Dermis blood vessel endothelial cell (primary cell): ENCODE measurements at regions not wholly inside any gene's neighbourhood (a gene's known extent, or its start where the extent isn't known, plus 50 kb on each side); places are given as distances from the start of the nearest gene placed in this dataset.
A peak's percentile ranks its signal among the peaks of the same experiment; 100 is the strongest.

Experiments
- DNase-seq: peaks from one replicate; pipeline ENCODE4 v3.0.0; 2010

DNA sequence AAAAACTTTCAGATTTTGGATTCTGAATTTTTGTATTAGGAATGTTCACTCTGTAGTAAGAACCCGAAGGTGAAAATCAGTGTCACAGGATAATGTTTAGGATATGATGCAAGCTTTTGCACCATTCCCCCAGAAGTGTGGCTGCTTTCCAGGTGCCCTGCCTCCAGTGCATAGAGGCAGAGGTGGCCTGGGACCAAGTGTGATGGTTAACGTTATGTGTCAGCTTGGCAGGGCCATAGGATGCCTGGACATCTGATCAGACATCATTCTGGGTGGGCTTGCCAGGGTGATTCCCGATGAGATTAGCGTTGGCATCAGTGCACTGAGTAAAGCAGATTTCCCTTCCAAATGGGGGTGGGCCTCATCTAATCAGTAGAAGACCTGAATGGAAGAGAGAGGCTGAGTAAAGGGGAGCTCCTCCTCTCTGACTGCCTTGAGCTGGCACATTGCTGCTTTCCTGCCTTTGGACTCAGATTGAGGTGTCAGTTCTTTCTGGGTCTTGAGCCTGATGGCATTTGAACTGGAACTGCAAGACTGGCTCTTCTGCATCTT, 177.4 kb upstream of the HS6ST1 start:
- DNase-seq, result no peak

DNA sequence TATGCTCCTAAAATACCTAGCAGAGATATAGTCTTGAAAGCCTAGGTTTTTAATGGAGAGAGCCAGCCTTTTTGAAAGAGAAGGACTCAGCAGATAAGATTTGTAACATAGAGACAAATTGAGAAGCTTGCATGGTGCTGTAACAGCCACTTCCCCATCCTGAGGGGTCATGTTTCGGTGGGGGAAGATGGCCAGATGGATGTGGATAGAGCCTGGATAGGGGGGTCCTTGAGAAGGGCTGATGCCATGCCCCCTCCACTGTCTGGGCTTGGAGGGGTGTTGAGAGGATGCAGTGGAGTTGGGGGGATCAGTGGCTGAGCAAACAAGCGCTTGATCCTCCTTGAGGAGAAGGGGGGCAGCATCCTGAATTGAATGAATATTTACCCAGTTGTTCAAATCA, 178.0 kb upstream of the HS6ST1 start:
- no peak for DNase-seq

DNA sequence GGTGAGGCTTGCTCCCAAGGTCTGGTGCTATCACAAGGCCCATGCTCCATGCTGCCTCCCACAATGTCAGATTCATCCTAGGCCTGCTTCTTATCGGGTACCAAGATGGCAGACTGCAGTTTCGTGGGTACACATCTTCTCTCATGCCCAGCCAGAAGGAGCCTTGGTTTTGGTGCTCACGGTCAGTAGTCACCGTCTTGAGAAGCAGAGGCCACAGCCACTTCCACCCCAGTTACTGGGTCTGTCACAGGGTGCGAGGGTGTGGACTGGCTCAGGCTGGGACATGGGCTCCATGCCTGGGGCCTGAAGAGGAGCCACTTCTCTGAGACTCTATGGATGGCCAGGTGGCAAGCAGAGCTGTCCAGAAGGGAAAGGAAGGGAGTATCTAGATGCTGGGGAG, 178.8 kb upstream of the HS6ST1 start:
- no peak for DNase-seq

DNA sequence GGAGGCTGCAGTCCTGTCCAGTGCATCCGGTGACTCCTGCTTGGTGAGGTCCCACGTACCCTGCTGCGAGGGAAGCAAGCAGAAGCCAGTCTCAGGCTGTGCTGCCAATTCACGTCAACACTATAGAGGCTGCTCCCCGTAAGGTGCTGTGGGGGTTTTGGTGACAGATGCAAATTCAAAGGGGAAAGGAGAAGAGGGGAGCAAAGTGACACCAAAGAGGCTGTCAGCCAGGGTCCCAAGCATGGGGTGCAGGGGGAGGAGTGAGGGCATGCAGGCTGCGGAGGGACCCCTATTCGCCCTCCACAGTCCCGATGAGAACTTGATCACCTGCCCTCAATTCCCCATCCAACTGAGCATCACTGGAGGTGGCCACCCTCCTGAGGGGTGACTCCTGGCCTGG, 179.4 kb upstream of the HS6ST1 start:
- DNase-seq, result no peak

DNA sequence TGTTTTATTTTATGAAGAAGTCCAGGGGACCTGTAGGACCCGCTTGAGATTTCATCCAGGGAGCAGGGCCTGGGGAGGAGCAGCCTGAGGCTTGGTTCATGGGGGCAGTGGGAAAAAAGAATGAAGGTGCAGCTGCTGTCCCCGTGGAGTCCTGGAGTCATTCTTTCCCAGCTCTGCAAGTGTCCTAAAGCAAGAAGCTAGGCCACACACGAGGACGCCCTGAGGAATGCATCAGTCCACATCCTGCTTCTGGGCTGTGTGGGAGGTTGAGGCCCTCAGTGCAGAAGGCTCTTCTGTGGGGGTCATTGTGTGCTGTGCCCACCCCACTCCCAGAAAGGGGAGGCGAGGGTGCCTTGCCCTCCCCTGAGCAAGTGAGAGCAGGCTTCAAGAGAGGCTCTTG, 179.9 kb upstream of the HS6ST1 start:
- DNase-seq, result no peak

DNA sequence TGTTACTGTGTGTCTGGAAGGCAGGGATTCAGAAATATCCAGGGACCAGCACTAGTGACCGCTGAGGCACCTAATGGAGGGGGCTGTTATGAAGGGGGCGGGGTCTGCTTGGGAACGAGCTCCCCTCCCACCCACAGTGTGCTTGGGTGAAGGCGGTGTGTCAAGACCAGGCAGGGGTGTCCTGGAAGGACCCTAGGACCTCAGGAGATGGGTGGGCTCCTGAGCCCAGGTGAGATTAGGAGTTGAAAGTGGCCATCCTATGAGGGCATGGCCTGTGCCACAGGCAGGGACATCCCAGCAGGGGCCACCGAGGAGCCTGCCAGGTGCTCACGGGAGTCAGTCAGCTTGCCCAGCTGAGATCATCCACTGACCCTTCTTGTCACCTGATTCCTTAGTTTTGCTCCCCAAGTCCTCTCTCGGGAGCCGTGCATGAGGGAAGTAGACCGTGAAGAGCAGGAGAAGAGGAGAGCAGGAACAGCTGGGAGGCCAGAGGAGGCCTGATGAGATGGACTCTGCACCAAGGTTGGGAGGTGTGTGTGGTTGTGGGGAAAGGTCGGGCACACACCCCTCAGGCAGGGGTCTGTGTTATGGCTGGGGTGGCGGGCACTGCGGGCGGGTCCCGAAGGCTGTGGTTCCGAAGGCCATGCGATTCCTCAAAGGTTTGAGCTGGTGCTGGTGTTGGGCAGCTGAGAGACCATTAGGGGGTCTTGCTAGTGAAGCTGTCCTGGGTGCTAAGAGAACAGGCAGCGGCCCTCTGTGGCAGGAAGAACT, 180.9 kb upstream of the HS6ST1 start:
- DNase-seq, result no peak

DNA sequence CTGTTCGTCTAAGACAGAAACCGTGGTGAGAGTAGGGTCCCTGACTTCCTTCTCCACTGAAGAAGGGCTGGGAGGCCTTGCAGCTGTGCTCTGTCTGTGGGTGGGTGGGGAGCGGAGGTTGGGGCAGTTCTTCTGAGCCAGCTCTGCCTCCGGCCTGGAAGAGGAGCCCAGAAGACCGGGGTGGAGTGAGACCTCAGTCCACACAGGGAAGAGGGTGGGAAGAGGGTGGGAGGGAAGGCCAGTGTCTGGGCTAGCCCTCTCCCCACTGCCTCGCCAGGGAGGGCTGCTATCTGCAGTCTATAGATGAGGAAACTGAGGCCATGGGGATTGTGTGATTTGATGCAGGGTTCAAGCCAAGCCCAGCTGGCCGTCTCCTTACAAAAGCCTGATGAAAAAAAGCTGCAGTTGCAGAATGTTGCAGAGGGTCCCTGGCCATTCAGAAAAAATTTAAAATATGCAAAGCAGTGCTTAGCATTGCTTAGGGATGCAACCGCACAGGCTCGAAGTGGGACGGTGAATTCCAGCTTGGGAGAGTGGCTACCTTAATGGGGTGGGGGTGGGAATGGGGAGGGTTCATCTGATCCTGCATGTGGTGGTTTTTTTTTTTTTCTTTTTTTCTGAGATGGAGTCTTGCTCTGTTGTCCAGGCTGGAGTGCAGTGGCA, 181.6 kb upstream of the HS6ST1 start:
- DNase-seq, result no peak

DNA sequence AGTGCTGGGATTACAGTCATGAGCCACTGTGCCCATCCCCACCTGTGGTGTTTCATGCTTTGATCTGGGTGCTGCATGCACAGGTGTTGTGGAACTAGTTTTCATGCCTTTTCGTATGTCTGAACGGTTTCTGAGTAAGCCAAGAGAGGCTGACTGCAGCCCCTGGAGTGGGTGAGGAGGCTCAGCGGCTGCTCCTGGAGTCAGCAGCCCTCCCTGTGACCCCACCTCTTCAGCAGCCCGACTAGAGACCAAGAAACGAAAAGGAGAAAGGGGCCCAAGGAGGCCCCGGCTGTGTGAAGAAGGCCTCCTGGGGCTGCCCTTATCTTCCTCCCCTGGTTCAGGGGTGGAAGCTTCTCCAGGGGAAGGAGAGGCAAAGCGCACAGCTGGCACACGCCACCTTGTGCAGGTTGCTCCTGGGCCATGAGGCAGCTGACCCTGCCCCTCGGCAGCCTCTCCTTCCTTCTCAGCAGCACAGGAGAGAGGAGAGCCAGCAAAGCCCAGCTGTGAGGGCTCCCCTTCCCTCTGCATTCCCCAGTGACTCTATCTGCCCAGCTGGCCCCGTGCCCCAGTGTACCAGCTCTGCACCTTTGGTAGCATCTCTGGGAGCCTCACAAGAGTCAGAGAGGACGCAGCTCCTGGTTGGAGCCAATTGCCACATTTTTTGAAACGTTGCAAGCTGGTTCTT, 182.5 kb upstream of the HS6ST1 start:
- no peak for DNase-seq

DNA sequence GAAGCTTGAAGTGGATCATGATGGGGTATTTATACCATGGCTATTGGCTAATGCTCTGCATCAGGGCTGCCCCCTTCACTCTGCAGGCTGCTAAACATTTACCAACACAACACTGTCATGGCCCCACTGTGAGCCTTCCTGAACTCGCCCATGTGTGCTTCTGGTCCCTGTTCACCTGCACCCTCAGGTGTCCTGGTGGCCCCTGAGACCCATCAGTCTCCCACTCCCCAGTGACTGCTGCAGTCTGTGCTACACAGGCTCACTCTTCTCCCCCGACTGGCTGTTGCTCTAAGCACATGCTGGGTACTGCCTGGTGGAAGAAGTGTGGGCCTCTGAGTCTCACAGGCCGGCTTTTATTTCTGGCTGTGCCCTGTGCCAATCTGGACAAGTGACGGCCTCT, 183.0 kb upstream of the HS6ST1 start:
- no peak for DNase-seq

DNA sequence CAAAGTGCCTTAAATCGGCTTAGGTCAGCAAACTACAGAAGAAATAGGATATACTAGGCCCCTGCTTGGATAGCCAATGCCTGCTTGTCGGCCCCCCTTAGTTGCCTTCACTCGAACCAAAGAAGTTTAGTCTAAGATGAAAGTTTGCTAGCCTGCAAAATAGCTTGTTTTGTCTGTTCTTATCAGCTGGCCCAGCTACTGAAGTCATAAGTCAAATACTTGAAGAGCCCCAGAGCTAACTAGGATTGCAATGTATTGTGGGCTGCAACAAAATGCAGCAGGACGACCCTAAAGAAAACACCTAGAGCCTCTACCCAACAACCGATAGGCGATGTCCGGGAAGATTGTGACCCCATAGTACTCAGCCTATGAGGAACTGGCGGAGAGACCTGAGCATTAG, 183.5 kb upstream of the HS6ST1 start:
- no peak for DNase-seq

DNA sequence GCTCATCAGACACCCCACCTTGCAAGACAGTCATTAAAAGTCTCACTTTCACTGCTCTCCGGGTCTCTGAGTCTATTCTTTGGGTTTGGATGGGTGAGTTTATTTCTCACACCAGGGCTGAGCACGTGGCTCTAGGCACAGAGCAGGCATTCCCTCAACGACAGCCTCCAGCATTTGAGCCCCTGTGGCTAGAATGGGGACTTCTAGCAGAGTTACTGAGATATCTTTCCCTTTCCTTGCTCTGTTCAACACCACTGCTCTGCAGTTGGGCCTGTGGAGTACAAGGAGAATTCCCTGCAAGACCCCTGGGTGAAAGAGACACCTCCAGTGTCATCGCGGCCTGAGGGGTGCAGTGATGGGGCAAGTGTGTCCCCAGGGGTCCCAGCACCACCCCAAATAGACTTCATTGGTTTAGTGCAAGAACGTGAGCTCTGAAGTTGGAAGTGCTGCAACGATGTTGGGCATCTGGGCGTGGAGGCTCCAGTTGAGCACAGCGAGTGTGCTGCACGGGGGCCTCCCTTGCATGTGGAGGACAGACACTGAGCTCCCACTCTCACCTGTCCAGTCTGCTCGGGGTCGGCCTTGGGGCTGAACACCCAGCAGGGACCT, 184.1 kb upstream of the HS6ST1 start:
- DNase-seq, result no peak

DNA sequence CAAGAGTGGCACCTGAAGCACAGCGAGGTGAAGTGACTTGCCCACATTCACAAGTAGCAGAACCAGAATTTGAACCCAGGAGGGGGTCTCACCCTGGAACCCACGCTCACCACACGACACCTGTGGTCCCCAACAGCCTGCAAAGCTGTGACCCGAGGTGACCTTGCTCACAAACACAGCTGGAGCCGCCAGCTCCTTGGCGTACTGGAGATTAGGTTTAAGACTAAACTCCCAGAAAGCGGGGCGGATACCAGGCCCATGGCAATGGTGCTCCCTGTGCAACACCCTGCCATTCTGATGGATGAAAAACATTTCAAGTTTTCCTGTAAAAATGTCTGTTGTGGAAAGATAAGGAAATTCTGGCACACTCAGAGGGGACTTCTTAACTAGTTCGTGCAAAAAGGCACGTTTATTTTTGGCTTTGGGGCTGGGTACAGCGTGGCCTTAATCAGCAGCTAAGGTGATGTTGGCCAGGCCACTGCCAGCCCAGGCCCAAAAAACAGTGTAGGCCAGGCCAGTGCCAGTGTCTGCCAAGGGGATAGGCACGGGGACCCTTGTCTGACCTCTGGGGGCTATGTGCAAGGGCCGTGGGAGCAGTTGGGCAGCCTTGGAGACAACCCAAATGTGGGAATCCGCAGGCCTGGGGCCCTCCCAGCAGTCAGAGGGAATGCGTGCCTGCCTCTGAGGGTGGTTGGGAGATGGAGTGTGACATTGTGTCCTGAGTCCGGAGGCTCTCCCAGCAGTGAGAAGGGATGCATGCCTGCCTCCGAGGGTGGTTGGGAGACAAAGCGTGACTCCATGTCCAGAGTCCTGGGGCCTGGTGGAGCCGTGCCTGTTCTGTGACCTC, 185.0 kb upstream of the HS6ST1 start:
- DNase-seq, result no peak

DNA sequence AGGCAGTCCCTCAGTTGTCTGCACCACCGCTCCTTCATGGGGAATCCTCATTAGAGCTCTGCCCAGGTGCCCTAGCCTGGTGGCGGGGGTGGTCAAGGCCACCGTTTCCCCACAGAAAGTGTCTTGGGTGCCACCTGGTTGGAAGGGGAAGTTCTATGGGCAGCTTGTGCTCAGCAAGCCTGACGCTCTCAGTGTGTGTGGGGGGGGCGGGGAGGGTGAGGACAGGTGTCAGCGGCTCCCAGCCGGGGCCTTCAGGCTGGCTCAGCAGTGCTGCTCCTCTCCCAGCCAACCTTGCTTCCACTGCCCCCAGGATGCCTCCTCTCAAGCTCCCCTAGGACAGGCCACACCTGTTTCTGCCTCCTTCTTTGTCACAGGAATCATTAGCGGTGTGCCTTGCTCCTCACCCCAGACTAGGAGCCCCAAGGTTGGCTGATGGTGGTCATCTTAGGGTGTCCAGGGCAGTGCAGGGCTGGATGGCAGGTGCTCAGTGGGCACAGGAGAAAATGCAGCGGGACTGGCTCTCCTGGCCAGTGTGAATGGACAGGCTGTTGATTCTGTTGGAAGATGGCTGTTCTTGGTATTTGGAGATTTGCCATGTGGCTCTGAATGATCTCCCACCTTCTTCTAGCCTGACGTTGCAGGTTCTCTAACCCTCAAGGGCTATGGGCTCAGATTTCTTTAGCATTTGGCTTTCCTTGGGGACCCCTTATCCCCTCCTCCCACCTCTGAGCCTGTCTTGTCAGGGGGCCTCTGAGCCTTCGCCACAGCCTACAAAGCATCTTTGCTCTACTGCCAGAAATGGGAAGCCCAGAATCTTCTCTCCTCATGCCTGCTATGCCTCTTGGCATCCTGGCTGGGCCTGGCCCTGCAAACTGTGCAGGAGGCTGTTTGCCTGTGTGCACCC, 185.8 kb upstream of the HS6ST1 start:
- DNase-seq, result no peak

DNA sequence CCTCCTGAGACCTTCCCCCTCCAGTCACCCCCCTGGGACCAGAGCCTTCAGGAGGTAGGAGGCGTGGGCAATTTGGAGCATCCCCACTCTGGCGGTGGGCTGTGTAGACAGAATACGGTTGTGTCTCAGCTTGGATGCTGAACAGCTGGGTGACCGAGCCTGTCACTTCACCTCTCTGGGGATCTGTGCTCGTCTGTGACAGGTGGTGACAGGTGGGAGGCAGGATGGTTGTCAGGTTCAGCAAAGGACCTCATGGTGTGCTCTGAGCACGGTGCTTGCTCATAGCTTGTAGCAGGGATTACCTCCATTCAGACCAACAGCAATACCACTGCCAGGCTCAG, 186.5 kb upstream of the HS6ST1 start:
- no peak for DNase-seq

DNA sequence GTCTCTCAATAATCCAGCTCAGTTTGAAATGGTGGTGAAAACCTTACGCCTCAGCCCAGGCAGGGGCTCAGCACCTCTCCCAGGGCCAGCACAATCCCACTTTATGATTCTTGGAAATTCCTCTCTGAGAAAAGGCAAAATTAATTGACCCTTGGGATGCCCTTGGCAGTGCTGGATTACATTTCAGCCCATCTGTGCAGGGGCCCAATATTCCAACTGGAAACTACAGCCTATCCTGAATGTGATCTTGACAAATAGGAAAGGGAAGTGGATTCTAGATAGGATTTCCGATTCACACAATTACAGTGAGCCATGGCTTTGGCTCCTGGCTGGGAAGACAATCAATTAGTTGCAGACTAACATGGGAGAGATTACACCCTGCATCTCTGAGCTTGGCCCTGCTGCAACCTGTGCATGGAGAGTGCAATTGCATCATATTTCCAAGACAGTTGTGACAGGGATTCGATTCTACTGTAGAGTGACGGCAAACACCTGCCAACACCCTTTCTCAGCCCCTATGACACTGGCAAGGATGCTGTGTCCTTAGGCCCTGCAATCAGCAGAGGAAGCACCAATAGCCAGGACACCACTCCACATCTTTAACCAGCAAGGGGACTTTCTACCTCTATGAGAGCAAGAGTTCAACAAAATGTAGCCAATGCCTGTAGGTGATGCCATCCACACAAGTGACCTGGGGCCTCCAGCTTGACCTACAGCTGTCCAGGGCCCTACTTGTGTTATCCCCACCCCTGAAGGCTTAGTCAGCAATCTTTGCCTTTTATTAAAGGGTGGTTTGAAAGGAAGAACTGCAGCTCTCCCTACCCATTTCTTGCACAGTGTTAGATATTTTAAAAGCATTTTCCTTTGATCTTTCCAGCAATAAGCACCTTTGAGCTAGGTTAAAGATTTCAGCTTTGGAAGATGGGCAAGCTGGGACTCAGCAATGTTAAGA, 187.2 kb upstream of the HS6ST1 start:
- peak; percentile 35 for DNase-seq

DNA sequence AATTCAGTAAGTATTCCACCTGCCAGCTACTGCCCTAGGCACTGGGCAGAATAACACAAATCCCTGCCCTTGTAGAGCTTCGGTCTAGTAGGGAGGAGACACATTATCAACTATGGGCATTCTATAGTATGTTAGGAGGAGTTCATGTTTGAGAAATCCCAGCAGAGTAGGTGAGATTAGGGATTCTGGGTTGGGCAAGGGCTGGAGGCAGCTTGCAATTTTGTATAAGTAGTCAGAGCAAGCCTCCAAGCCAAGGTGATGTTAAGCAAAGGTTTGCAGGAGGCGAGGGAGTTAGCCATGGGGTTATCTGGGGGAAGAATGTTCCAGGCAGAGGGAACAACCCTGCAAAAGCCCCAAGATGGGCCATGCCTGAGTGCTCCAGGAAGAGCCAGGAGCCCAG, 187.9 kb upstream of the HS6ST1 start:
- DNase-seq, result no peak

DNA sequence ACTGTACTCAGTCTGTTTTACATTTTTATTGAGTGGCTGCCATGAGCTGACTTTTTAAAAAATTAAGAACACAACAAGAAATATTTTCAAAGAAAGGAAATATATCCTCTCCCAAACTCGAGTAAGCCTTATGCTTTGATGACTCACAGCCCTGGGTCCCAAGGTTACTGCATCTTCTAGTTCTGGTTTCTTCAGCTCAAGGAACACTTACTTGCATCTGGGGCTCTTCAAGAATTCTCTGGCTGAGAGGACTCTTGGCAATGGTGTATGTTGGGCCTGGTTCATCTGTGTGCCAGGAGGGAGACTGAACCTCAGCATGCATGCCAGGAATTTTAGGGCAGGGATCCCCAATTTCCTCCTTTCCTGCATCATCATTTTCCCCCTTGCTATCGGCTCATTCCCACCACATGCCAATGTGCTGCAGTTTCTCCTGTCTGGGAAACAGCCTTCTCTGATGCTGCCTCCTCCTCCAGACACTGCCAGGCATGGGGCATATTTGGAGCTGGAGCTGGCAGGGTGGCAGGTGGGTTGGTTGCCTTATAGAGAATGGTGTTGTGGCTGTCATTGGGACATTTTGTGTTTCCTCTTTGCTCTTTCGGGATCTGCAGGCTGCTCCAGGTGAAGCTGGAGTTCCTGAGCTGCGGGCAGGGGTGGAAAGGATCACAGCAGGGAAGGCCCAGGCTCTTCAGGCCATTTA, 192.2 kb upstream of the HS6ST1 start:
- no peak for DNase-seq

DNA sequence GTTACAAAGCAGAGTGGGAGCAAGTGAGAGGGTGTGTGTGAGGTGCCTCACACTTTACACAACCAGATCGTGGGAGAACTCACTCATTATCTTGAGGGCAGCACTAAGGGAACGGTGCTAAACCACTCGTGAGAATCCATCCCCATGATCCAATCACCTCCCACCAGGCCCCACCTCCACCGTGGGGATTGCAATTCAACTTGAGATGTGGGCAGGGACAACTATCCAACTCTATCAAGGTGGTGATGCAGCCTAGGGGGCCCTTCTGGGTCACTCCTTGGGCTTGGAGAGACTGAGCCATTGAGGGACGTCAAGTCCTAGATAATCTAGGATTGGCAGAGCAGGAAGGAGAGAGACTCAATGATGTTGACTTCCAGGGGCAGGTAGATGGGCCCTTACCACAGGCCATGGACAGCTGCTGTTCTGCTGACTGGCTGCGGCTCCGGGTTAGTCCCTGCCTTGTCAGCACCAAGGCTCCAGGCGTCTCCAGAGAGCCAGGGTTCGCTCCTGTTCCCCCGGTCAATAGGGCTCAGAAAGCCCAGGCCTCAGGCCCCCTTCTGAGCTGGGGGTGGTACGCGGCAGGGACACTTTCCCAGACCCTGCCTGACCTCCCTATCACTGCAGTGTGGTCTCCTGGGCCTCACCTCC, 193.2 kb upstream of the HS6ST1 start:
- no peak for DNase-seq
